ENCODE measurements at regions not wholly inside any gene's neighbourhood (a gene's known extent, or its start where the extent isn't known, plus 50 kb on each side); places are given as distances from the start of the nearest gene placed in this dataset.

DNA sequence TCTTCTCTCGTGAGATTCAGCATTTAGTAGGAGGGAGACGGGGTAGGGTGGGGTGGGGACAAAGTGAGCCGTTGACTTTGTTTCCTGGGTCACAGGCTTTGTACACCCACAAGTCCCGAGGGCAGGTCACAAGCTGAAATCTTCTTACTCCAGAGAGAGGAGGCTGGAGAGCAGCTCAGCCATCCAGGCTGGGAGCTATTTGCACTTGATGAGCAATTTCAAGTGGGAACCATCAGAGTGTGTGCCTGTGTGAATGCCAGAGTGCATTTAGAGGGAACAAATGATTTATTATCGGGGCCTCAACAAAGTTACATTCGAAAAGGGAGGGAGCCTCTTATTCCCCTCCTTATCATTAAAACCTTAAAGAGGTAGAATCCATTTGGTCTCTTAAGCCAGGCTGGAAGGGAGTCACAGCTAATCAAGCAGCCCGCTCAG is 155.7 kb upstream of the JARID2 start:
- ATAC-seq (peak; percentile 58 to 81), DNase-seq (peak in 1 of 2 donors; percentile 8)
- intact Hi-C loops (cut with DNase I; ENCODE audit: low total_unique reads) (no loop called here), in situ Hi-C loops (cut with MboI; ENCODE audit: low sequenced_read_pairs in 4 of 4) (no loop called here)
- H3K27ac ChIP-seq = no peak overlapping the region
- H3K4me1 ChIP-seq = no peaks in the 10 kb centered on the region
- H3K27me3 ChIP-seq = no peaks in the 10 kb centered on the region
- no peaks in the 10 kb centered on the region for H3K9me3 ChIP-seq
- no peaks in the 10 kb centered on the region for H3K36me3 ChIP-seq
- H3K4me3 ChIP-seq = no peak overlapping the region
- TF ChIP-seq CTCF (IDR thresholded peaks at IDR 0.05 in 4 of 5, conservative IDR thresholded peaks at IDR 0.05 in 1 of 5) (no peak), POLR2A (IDR thresholded peaks at IDR 0.05) (no peak)

- in situ Hi-C loops (cut with MboI; ENCODE audit: low sequenced_read_pairs in 4 of 4) (no loop called here), intact Hi-C loops (cut with DNase I; ENCODE audit: low total_unique reads) (no loop called here)
- no peaks in the 10 kb centered on the region for H3K9me3 ChIP-seq
- H3K4me3 ChIP-seq = no peak overlapping the region
- no peak overlapping the region for H3K27ac ChIP-seq
- TF ChIP-seq POLR2A (IDR thresholded peaks at IDR 0.05) (no peak), CTCF (IDR thresholded peaks at IDR 0.05 in 4 of 5, conservative IDR thresholded peaks at IDR 0.05 in 1 of 5) (no peak)
- DNase-seq (no peak), ATAC-seq (no peak)
- no peaks in the 10 kb centered on the region for H3K27me3 ChIP-seq
- H3K36me3 ChIP-seq = no peaks in the 10 kb centered on the region
- no peaks in the 10 kb centered on the region for H3K4me1 ChIP-seq
Observed at GRCh38 chr6:15090745-15091384, 155.0 kb upstream of the JARID2 start.

GRCh38 chr6:15096894-15097837 is 148.7 kb upstream of the JARID2 start:
- Histone ChIP-seq H3K36me3 (no peaks in the 10 kb centered on the region), H3K4me3 (no peak overlapping the region), H3K9me3 (no peaks in the 10 kb centered on the region), H3K27me3 (no peaks in the 10 kb centered on the region), H3K4me1 (no peaks in the 10 kb centered on the region), H3K27ac (no peak overlapping the region)
- intact Hi-C loops (cut with DNase I; ENCODE audit: low total_unique reads) (no loop called here), in situ Hi-C loops (cut with MboI; ENCODE audit: low sequenced_read_pairs in 4 of 4) (no loop called here)
- ATAC-seq (no peak), DNase-seq (no peak)
- TF ChIP-seq POLR2A (IDR thresholded peaks at IDR 0.05) (no peak), CTCF (IDR thresholded peaks at IDR 0.05 in 4 of 5, conservative IDR thresholded peaks at IDR 0.05 in 1 of 5) (no peak)

GRCh38 chr6:15101130-15101529 is 144.7 kb upstream of the JARID2 start:
- Histone ChIP-seq H3K27me3 (no peaks in the 10 kb centered on the region), H3K4me1 (no peaks in the 10 kb centered on the region), H3K27ac (no peak overlapping the region), H3K9me3 (no peaks in the 10 kb centered on the region), H3K4me3 (no peak overlapping the region), H3K36me3 (no peaks in the 10 kb centered on the region)
- DNase-seq = no peak
- intact Hi-C loops (cut with DNase I; ENCODE audit: low total_unique reads) (no loop called here), in situ Hi-C loops (cut with MboI; ENCODE audit: low sequenced_read_pairs in 4 of 4) (no loop called here)
- TF ChIP-seq POLR2A (IDR thresholded peaks at IDR 0.05) (no peak), CTCF (IDR thresholded peaks at IDR 0.05 in 4 of 5, conservative IDR thresholded peaks at IDR 0.05 in 1 of 5) (no peak)
- no peak for ATAC-seq
